Endothelial cell of umbilical vein (primary cell): ENCODE measurements at regions not wholly inside any gene's neighbourhood (a gene's known extent, or its start where the extent isn't known, plus 50 kb on each side); places are given as distances from the start of the nearest gene placed in this dataset.

ENCODE experiments used
- BruUV-seq: library from RNA; stranded (reverse); fragments of 400-500 nt; replicated peaks from 2 replicates; lab custom pipeline; 2021; lab: Mats Ljungman, UMichigan
- CTCF ChIA-PET: fragments of 300-600, 350-600 bp; sonication (Branson Sonifier 250); formaldehyde crosslinking; loops from one replicate; lab custom pipeline; 2021; ENCODE audit warnings: antibody characterized with exemption, inconsistent platforms; lab: Charles Lee
- POLR2A ChIA-PET: fragments of 300-600, 350-600 bp; sonication (Branson Sonifier 250); formaldehyde crosslinking; loops from one replicate; lab custom pipeline; 2021; ENCODE audit warnings: antibody characterized with exemption, inconsistent platforms; lab: Charles Lee
- DNase-seq: peaks from one replicate; pipeline ENCODE4 v3.0.0-alpha.2; 2011; ENCODE audit warnings: low read depth, low spot score
- FAIRE-seq: peaks from 2 replicates; lab custom pipeline; 2011; peaks lifted over from hg19 to GRCh38; lab: Jason Lieb, UNC
- H2AFZ ChIP-seq: 2 replicates; pipeline ENCODE4 v1.6.0; 2012; ENCODE audit warnings: low read depth, low read length, control low read depth, inconsistent platforms
- H3K27ac ChIP-seq: 2 replicates; pipeline ENCODE4 v1.5.1; 2011; ENCODE audit warnings: low read depth, mild to moderate bottlenecking, control low read depth, low read length, moderate library complexity; ENCODE audit not compliant: insufficient read depth
- H3K27me3 ChIP-seq, 2 experiments: 2 replicates each; pipeline versions ENCODE4 v1.6.0 to v1.6.1; 2011; ENCODE audit warnings: low read length in 2 of 2, mixed read lengths in 1 of 2; ENCODE audit not compliant: control insufficient read depth in 2 of 2, insufficient read depth in 2 of 2
- H3K36me3 ChIP-seq, 2 experiments: 2 replicates in 1 of 2; 3 replicates in 1 of 2; pipeline ENCODE4 v1.5.1; 2011; ENCODE audit warnings: low read length in 2 of 2, mild to moderate bottlenecking in 1 of 2, moderate library complexity in 1 of 2; ENCODE audit not compliant: control insufficient read depth in 2 of 2, insufficient read depth in 2 of 2; ENCODE audit errors: extremely low read depth in 1 of 2
- H3K4me1 ChIP-seq: 3 replicates; pipeline ENCODE4 v1.5.1; 2011; ENCODE audit warnings: mild to moderate bottlenecking, low read length; ENCODE audit not compliant: control insufficient read depth, insufficient read depth; ENCODE audit errors: extremely low read depth
- H3K4me2 ChIP-seq: 2 replicates; pipeline ENCODE4 v1.6.1; 2011; ENCODE audit warnings: low read length, control low read depth, mixed read lengths; ENCODE audit not compliant: insufficient read depth
- H3K4me3 ChIP-seq, 3 experiments: fragments of 200-600 bp in 1 of 3; sonication (generic), shearing (Covaris generic) in 1 of 3; replicated peaks in 1 of 3; 2 replicates each; pipeline ENCODE4 v1.5.1; 2011 to 2016; ENCODE audit warnings: control low read depth in 3 of 3, low read length in 3 of 3, mild to moderate bottlenecking in 2 of 3, inconsistent platforms in 1 of 3, low read depth in 1 of 3, moderate library complexity in 1 of 3; ENCODE audit not compliant: insufficient read depth in 1 of 3
- H3K79me2 ChIP-seq: 2 replicates; pipeline ENCODE4 v1.6.0; 2012; ENCODE audit warnings: low read length, inconsistent platforms; ENCODE audit not compliant: control insufficient read depth, insufficient read depth
- H3K9ac ChIP-seq: replicated peaks from 2 replicates; pipeline ENCODE3; 2011; ENCODE audit warnings: low read length, control low read depth; ENCODE audit not compliant: insufficient read depth; ENCODE audit errors: extremely low read depth
- H3K9me1 ChIP-seq: replicated peaks from 3 replicates; pipeline ENCODE4 v1.6.0; 2011; ENCODE audit warnings: mild to moderate bottlenecking, low read length; ENCODE audit not compliant: control insufficient read depth, insufficient read depth; ENCODE audit errors: extremely low read depth
- H3K9me3 ChIP-seq: replicated peaks from 2 replicates; pipeline ENCODE4 v1.5.1; 2012; ENCODE audit warnings: low read length, inconsistent platforms; ENCODE audit not compliant: control insufficient read depth, insufficient read depth
- H4K20me1 ChIP-seq: replicated peaks from 2 replicates; pipeline ENCODE3; 2011; ENCODE audit warnings: mild to moderate bottlenecking, low read length; ENCODE audit not compliant: control insufficient read depth, insufficient read depth; ENCODE audit errors: extremely low read depth
- CTCF ChIP-seq, 2 donors: IDR thresholded peaks; 1 replicate in 1 of 2; 2 replicates in 1 of 2; pipeline ENCODE4 v1.5.1; 2011; ENCODE audit warnings: low read length in 2 of 2, mild to moderate bottlenecking in 2 of 2, moderate library complexity in 2 of 2, control low read depth in 1 of 2, inconsistent platforms in 1 of 2, low read depth in 1 of 2; ENCODE audit not compliant: insufficient read depth in 1 of 2; ENCODE audit errors: extremely low read depth in 1 of 2
- EZH2 ChIP-seq: IDR thresholded peaks from 2 replicates; pipeline ENCODE4 v1.6.1; 2012; ENCODE audit warnings: borderline replicate concordance, low read depth, mild to moderate bottlenecking, moderate library complexity, low read length, inconsistent platforms; ENCODE audit not compliant: severe bottlenecking
- FOS ChIP-seq: IDR thresholded peaks from 2 replicates; pipeline ENCODE4 v1.6.1; 2011; ENCODE audit warnings: mild to moderate bottlenecking, low read length, moderate library complexity, borderline replicate concordance; ENCODE audit not compliant: insufficient read depth
- GATA2 ChIP-seq: IDR thresholded peaks from 2 replicates; pipeline ENCODE4 v1.7.0; 2011; ENCODE audit warnings: low read depth, mild to moderate bottlenecking, moderate library complexity, mixed read lengths, low read length; ENCODE audit not compliant: insufficient read length, insufficient read depth
- MYC ChIP-seq: IDR thresholded peaks from one replicate; pipeline ENCODE4 v1.6.1; 2011; ENCODE audit warnings: mild to moderate bottlenecking, low read depth, low read length
- POLR2AphosphoS5 ChIP-seq: IDR thresholded peaks from 2 replicates; pipeline ENCODE4 v1.6.1; 2012; ENCODE audit warnings: low read depth, mild to moderate bottlenecking, control low read depth, low read length, moderate library complexity; ENCODE audit not compliant: insufficient read depth
- dilution Hi-C: fragments of 300-500 bp; cut with MboI; formaldehyde crosslinking; loops from one replicate; pipeline ENCODE4 v1.15.0; 2019; ENCODE audit warnings: low sequenced_read_pairs; ENCODE audit not compliant: extremely low pct_ligation_motif_present
- intact Hi-C: fragments of 100-400 bp; cut with micrococcal nuclease; formaldehyde crosslinking; loops from one replicate; pipeline ENCODE4 v1.10.0; 2022
- TF ChIP-seq, protein P1 (sequence below): IDR thresholded peaks from 2 replicates; pipeline ENCODE4 v1.6.1; 2011; ENCODE audit not compliant: insufficient read depth, insufficient read length

GRCh38 chr5:20215257-20215656 lies 227.3 kb upstream of the CDH18 start:
- H3K27me3 ChIP-seq: no peaks in the 10 kb centered on the region
- DNase-seq: no peak
- no peaks in the 10 kb centered on the region for H3K9me1 ChIP-seq
- intact Hi-C loops (no loop called here), dilution Hi-C loops (no loop called here)
- no peak overlapping the region for H3K27ac ChIP-seq
- H3K4me1 ChIP-seq: no peaks in the 10 kb centered on the region
- no peaks in the 10 kb centered on the region for H4K20me1 ChIP-seq
- TF ChIP-seq, protein P1, sequence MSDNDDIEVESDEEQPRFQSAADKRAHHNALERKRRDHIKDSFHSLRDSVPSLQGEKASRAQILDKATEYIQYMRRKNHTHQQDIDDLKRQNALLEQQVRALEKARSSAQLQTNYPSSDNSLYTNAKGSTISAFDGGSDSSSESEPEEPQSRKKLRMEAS: no peak
- TF ChIP-seq GATA2 (no peak), FOS (no peak), POLR2AphosphoS5 (no peak), MYC (no peak), EZH2 (no peak), CTCF (IDR thresholded peaks at IDR 0.05; ENCODE audit: extremely low read depth in 1 of 2, insufficient read depth in 1 of 2, low read depth in 1 of 2, low read length in 2 of 2) (no peak)
- ChIA-PET POLR2A (no interaction called here), CTCF (no interaction called here)
- no peak overlapping the region for H3K9ac ChIP-seq
- H3K79me2 ChIP-seq: no peaks in the 10 kb centered on the region
- H3K4me2 ChIP-seq: no peak overlapping the region
- no TSS peak for BruUV-seq
- no peaks in the 10 kb centered on the region for H3K36me3 ChIP-seq
- no peak for FAIRE-seq
- H2AFZ ChIP-seq: no peak overlapping the region
- H3K9me3 ChIP-seq: no peaks in the 10 kb centered on the region
- no peak overlapping the region for H3K4me3 ChIP-seq
